ENCODE measurements at regions not wholly inside any gene's neighbourhood (a gene's known extent, or its start where the extent isn't known, plus 50 kb on each side); places are given as distances from the start of the nearest gene placed in this dataset.
A peak's percentile ranks its signal among the peaks of the same experiment; 100 is the strongest.

- no peaks in the 10 kb centered on the region for H3K27me3 ChIP-seq
- ATAC-seq, result no peak
- TF ChIP-seq CTCF (IDR thresholded peaks at IDR 0.05), result no peak
- H3K9me3 ChIP-seq, result no peaks in the 10 kb centered on the region
- intact Hi-C loops (cut with DNase I), result no loop called here
- H3K36me3 ChIP-seq, result no peaks in the 10 kb centered on the region
- no peak overlapping the region for H3K4me3 ChIP-seq
- H3K4me1 ChIP-seq, result no peaks in the 10 kb centered on the region
- DNase-seq, result no peak
- H3K27ac ChIP-seq, result no peak overlapping the region
These were observed 54.8 kb downstream of the NOG start for GRCh38 chr17:56648321-56648720.

- DNase-seq, result no peak
- ATAC-seq, result no peak
- Histone ChIP-seq H3K36me3 (no peaks in the 10 kb centered on the region), H3K4me1 (no peaks in the 10 kb centered on the region), H3K9me3 (no peaks in the 10 kb centered on the region), H3K27ac (no peak overlapping the region), H3K4me3 (no peak overlapping the region), H3K27me3 (no peaks in the 10 kb centered on the region)
- no peak for TF ChIP-seq CTCF (IDR thresholded peaks at IDR 0.05)
- intact Hi-C loops (cut with DNase I), result no loop called here
These were observed 55.3 kb downstream of the NOG start for GRCh38 chr17:56648806-56649205.

GRCh38 chr17:56652628-56653027 lies 59.1 kb downstream of the NOG start:
- intact Hi-C loops (cut with DNase I), result no loop called here
- no peak for TF ChIP-seq CTCF (IDR thresholded peaks at IDR 0.05)
- ATAC-seq, result no peak
- H3K9me3 ChIP-seq, result no peaks in the 10 kb centered on the region
- H3K4me3 ChIP-seq, result no peak overlapping the region
- DNase-seq, result no peak
- H3K36me3 ChIP-seq, result no peaks in the 10 kb centered on the region
- no peaks in the 10 kb centered on the region for H3K4me1 ChIP-seq
- H3K27ac ChIP-seq, result no peak overlapping the region
- H3K27me3 ChIP-seq, result no peaks in the 10 kb centered on the region

GRCh38 chr17:56653877-56654276 lies 60.4 kb downstream of the NOG start:
- Histone ChIP-seq H3K27ac (no peak overlapping the region), H3K9me3 (no peaks in the 10 kb centered on the region), H3K36me3 (no peaks in the 10 kb centered on the region), H3K4me1 (no peaks in the 10 kb centered on the region), H3K27me3 (no peaks in the 10 kb centered on the region), H3K4me3 (no peak overlapping the region)
- ATAC-seq, result peak; percentile 75
- TF ChIP-seq CTCF (IDR thresholded peaks at IDR 0.05), result peak; percentile 41
- intact Hi-C loops (cut with DNase I), result no loop called here
- DNase-seq, result no peak

GRCh38 chr17:56656701-56657327 lies 63.3 kb downstream of the NOG start:
- intact Hi-C loops (cut with DNase I), result no loop called here
- no peak for DNase-seq
- TF ChIP-seq CTCF (IDR thresholded peaks at IDR 0.05), result no peak
- Histone ChIP-seq H3K9me3 (no peaks in the 10 kb centered on the region), H3K4me3 (no peak overlapping the region), H3K4me1 (no peaks in the 10 kb centered on the region), H3K27ac (no peak overlapping the region), H3K27me3 (no peaks in the 10 kb centered on the region), H3K36me3 (no peaks in the 10 kb centered on the region)
- no peak for ATAC-seq

- H3K4me3 ChIP-seq, result no peak overlapping the region
- intact Hi-C loops (cut with DNase I), result no loop called here
- H3K27me3 ChIP-seq, result no peaks in the 10 kb centered on the region
- no peaks in the 10 kb centered on the region for H3K9me3 ChIP-seq
- TF ChIP-seq CTCF (IDR thresholded peaks at IDR 0.05), result no peak
- H3K27ac ChIP-seq, result no peak overlapping the region
- DNase-seq (no peak), ATAC-seq (no peak)
- no peaks in the 10 kb centered on the region for H3K4me1 ChIP-seq
- no peaks in the 10 kb centered on the region for H3K36me3 ChIP-seq
These were observed 65.1 kb downstream of the NOG start for GRCh38 chr17:56658648-56659047.
